Panc1 (cell line): ENCODE measurements at regions not wholly inside any gene's neighbourhood (a gene's known extent, or its start where the extent isn't known, plus 50 kb on each side); places are given as distances from the start of the nearest gene placed in this dataset.

Source experiments
- POLR2AphosphoS5 ChIP-seq: IDR thresholded peaks from 2 replicates; pipeline ENCODE4 v1.6.1; 2012; ENCODE audit warnings: mild to moderate bottlenecking, low read depth, low read length, moderate library complexity
- REST ChIP-seq, 2 experiments: IDR thresholded peaks; 2 replicates each; pipeline ENCODE4 v1.6.1; 2011 to 2012; ENCODE audit warnings: low read depth in 2 of 2, control low read depth in 1 of 2, low read length in 1 of 2, mild to moderate bottlenecking in 1 of 2, moderate library complexity in 1 of 2; ENCODE audit not compliant: insufficient read depth in 1 of 2
- SIN3A ChIP-seq: IDR thresholded peaks from 2 replicates; pipeline ENCODE4 v1.6.1; 2012; ENCODE audit warnings: low read depth, mild to moderate bottlenecking, low read length, moderate library complexity, borderline replicate concordance; ENCODE audit not compliant: insufficient read depth
- TCF7L2 ChIP-seq: IDR thresholded peaks from 2 replicates; pipeline ENCODE4 v1.6.1; 2011; ENCODE audit warnings: mild to moderate bottlenecking, low read depth, low read length, inconsistent platforms
- TF ChIP-seq, protein P1 (sequence below): fragments of 450-650 bp; IDR thresholded peaks from 2 replicates; pipeline ENCODE4 v1.5.1; 2017; ENCODE audit warnings: mild to moderate bottlenecking

GRCh38 chr5:52376592-52376991, 411.1 kb upstream of the ITGA1 start:
- TF ChIP-seq, protein P1, sequence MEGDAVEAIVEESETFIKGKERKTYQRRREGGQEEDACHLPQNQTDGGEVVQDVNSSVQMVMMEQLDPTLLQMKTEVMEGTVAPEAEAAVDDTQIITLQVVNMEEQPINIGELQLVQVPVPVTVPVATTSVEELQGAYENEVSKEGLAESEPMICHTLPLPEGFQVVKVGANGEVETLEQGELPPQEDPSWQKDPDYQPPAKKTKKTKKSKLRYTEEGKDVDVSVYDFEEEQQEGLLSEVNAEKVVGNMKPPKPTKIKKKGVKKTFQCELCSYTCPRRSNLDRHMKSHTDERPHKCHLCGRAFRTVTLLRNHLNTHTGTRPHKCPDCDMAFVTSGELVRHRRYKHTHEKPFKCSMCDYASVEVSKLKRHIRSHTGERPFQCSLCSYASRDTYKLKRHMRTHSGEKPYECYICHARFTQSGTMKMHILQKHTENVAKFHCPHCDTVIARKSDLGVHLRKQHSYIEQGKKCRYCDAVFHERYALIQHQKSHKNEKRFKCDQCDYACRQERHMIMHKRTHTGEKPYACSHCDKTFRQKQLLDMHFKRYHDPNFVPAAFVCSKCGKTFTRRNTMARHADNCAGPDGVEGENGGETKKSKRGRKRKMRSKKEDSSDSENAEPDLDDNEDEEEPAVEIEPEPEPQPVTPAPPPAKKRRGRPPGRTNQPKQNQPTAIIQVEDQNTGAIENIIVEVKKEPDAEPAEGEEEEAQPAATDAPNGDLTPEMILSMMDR, result no peak
- no peak for TF ChIP-seq TCF7L2
- no peak for TF ChIP-seq POLR2AphosphoS5
- TF ChIP-seq SIN3A, result no peak
- TF ChIP-seq REST (IDR thresholded peaks at IDR 0.05; ENCODE audit: insufficient read depth in 1 of 2, low read depth in 2 of 2, low read length in 1 of 2), result no peak
